Activated T-cell treated with anti-CD3 and anti-CD28 coated beads, Interleukin-2, amount 50 U/mL, for 48 hours (primary cell): ENCODE measurements at regions not wholly inside any gene's neighbourhood (a gene's known extent, or its start where the extent isn't known, plus 50 kb on each side); places are given as distances from the start of the nearest gene placed in this dataset.

Experiments used
- DNase-seq, 2 experiments: peaks; one replicate each; pipeline ENCODE4 v3.0.0-alpha.2; 2020

DNA sequence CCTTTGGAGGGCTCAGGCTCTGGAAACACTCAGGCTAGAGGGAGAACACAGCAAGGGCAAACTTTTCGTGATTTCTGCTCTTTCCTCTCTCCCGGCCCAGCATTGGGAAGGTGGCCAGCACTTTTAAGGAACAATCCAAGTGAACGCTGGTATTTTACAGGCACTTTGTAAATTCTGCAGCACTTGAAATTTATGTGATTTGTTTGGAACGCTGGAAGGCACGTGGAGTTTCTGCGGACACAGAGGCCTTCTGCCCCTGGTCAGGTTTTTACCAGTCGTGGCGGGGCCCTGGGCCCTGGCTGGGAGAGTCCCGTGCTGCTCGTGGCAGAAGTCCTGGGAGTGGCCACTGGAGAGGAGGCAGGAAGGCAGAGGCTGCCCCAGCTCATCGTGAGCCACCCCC, 188.6 kb downstream of the ENGASE start:
- no peak for DNase-seq

- no peak for DNase-seq
Observed at GRCh38 chr17:79262624-79263023, 188.0 kb downstream of the ENGASE start.

GRCh38 chr17:79261355-79262072, 186.9 kb downstream of the ENGASE start:
- no peak for DNase-seq

DNA sequence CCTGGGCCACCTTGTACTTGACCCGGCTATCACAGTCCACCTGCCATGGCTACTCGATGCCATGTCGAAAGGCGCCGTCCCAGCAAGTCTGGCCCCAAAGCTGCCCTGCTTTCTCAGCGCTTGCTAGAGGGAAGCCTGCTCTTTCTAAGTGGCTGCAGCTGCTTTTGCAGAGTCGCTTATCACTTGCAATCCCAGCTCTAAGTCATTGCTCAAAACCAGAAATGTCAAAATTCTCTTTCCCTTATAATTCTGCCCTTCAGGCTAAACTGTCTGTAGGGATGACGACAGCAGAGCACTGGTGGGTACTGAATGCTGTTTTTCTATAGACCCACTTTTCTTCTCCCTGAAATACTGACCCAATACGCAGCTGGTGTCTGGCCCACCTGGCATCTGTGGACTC, 184.2 kb downstream of the ENGASE start:
- no peak for DNase-seq

- no peak for DNase-seq
Observed at GRCh38 chr17:79258041-79258440, 183.4 kb downstream of the ENGASE start.

DNA sequence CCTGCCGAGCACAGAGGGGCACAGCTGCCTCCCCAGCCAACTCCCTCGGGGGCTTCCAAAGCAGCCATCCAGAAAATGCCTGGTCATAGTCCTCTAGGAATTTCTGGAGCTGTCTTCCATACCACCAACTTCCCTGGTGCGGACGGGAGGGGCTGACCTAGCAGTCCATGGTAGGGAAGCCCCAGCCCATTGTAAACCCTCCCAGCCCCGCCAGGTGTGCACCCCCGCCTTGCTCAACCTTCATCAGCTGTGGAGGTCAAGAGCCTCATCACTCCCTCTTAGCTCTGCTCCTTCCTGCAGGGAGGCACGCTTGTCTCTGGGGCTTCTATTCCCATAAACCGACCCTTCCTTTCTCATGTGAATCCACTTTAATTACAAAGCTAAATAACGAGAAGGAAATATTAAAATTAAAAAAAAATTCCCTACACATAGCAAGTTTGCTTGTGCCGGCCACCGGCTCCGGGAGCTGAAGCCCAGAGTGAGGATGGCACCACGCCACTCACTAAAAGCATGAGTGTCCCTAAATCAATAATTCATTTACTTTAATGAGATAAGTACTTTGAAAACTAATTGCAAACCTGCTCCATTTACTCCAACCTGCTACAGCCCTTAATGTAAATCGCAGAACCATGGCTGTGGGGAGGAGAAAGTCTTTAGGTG, 181.4 kb downstream of the ENGASE start:
- DNase-seq, result no peak

GRCh38 chr17:79255456-79255855, 180.8 kb downstream of the ENGASE start:
- DNase-seq, result no peak

DNA sequence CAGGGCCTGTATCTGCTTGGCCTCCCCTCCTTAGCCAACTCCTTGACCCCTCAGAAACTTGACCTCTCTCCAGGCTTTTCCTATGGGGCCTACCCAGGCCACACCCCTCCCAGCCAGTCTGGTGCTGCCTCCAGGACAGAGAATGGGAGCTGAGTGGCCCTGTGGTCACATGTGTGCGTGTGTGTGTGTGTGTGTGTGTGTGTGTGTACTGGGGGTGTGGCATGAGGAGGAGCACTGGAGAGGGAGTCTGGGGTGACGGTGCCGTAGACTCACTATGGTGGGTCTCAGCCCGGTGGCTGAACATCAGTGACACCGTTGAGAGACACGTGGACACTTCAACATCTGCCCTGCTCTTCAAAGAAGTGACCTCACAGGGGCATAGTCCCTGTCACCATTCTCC, 180.4 kb downstream of the ENGASE start:
- DNase-seq, result no peak

DNA sequence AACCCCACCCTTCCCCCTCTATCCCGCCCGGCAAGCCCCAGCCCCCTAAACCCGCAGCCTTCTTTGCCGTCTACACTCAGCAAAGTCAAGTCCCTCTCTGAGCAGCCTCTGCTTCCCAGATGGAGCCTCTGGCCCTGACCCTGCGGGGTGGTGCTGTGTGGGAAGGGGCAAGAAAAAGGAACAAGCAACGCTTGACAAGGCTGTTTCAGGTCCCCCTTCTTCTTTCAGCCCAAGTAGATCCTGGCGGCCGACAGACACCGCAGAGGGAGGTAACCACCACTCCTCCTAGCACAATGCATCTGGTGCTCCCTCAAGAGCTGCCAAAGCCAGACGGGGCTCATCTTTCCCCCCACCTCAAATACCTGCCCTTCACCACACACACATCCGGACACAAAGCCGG, 178.3 kb downstream of the ENGASE start:
- no peak for DNase-seq

GRCh38 chr17:79251824-79252223, 177.2 kb downstream of the ENGASE start:
- DNase-seq, result no peak

DNA sequence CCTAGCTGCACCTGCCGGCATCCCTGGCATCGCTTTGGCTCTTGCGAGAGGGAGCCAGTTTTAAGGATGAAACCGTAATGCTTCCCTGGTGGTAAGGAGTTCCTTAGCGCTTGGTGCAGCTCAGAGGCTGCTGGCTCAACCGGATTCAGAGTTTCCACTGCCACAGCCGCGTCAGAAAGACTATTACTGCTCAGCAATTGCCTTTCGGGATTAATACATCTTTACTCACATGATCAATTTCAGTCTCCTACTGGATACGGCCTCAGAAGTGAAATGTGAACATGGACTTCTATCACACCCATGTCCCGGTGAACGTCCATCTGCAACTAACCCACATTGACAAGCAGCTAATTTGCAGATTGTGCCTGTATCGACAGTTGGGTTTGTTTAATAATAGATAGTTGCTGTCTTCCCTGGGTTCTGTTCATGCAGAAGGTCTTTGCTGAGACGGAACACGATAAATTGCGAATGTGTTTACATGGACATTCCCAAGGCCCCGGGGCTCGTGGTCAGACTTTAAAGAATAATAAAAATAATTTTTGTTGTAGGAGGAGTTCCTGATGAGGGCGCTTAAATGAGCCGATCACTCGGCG, 175.4 kb downstream of the ENGASE start:
- DNase-seq, result no peak

GRCh38 chr17:79248843-79249493, 174.3 kb downstream of the ENGASE start:
- DNase-seq, result no peak

GRCh38 chr17:79246225-79247190, 171.9 kb downstream of the ENGASE start:
- DNase-seq, result no peak

- no peak for DNase-seq
Observed at GRCh38 chr17:79244665-79245064, 170.0 kb downstream of the ENGASE start.

- DNase-seq, result no peak
Observed at GRCh38 chr17:79243996-79244395, 169.4 kb downstream of the ENGASE start.

DNA sequence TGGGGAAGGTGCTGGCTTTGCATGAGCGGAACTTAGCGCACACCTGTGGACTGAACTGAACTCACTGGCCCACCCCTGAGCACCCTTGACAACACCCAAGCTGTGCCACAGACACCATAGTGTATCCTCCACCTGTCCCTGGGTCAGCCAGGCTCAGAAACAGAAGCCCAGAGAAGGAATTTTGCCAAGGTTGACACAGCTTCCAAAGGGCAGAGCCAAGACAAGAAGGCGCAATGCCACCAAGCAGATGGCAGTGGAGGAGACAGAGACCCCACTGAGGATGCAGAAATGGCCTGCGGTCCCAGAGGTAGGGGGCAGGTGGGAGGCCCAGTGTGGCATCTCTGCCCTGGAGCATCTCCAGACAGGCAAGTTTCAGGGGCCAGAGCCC, 169.0 kb downstream of the ENGASE start:
- no peak for DNase-seq

DNA sequence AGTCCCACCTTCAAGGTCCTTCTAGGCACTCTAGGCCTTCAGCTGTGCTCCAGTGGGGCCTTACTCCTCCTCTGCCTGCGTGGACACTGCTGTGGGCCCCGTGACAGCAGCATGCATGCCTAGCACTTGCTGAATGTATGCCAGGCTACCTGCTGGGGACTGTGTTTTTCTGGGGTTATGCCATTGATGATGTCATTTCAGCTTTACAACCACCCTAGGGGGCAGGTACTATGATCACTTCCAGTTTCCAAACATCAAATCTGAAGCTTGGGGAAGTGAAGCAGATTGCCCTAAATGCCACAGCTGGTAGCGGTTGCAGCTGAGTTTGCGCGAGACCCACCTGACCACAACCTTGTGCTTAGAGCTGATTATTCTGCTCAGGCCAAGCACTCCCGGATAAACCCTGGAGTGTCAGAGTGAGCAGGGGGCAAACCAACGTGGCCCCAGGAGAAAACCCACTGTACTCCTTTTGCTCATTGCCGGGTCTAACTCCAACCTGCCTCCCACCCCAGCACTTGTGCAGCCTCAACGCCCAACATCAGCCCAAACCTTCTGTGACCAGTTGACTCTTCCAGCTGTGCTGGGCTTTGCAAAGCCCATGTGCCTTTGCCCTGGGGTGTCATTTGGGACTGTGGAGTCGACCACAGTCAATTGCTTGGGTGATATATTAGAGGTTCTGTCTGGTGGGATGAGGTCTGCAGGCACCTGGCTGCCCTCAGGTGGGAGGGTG, 168.4 kb downstream of the ENGASE start:
- DNase-seq, result no peak

GRCh38 chr17:79242393-79242792, 167.8 kb downstream of the ENGASE start:
- no peak for DNase-seq

GRCh38 chr17:79241616-79242015, 167.0 kb downstream of the ENGASE start:
- DNase-seq, result no peak

DNA sequence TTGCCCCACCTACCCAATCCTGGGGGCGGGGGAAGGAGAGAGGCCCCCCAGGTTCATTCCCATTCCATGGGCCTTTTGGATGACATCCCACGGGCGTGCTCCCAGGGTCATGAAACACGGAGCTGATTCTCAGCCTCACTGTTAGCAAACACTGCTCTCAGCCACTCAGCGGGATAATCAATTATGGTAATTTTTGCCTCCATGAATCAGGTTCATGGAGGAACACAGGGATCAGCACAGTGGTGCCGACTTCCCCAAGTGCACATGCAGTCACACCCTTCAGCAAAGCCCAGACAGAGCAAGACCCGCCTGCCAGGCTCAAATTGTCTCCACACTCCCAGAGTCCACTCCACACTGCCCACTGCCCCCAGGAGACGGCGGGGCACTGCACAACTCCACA, 164.6 kb downstream of the ENGASE start:
- no peak for DNase-seq

GRCh38 chr17:79237448-79238053, 162.9 kb downstream of the ENGASE start:
- DNase-seq, result no peak

GRCh38 chr17:79235808-79236207, 161.2 kb downstream of the ENGASE start:
- no peak for DNase-seq
